GM18502 (cell line): ENCODE measurements at regions not wholly inside any gene's neighbourhood (a gene's known extent, or its start where the extent isn't known, plus 50 kb on each side); places are given as distances from the start of the nearest gene placed in this dataset.
A peak's percentile ranks its signal among the peaks of the same experiment; 100 is the strongest.
"Not testable (repeated sequence)": the region's sequence is repeated elsewhere in the genome, so short reads cannot be mapped to it uniquely, and the experiment has no call there.

ENCODE experiments used
- ATAC-seq: cut with Tn5 transposase; IDR thresholded peaks from one replicate; pipeline ENCODE4 v1.9.1; 2021; ENCODE audit warnings: mild to moderate bottlenecking; ENCODE audit not compliant: unreplicated experiment, poor library complexity

DNA sequence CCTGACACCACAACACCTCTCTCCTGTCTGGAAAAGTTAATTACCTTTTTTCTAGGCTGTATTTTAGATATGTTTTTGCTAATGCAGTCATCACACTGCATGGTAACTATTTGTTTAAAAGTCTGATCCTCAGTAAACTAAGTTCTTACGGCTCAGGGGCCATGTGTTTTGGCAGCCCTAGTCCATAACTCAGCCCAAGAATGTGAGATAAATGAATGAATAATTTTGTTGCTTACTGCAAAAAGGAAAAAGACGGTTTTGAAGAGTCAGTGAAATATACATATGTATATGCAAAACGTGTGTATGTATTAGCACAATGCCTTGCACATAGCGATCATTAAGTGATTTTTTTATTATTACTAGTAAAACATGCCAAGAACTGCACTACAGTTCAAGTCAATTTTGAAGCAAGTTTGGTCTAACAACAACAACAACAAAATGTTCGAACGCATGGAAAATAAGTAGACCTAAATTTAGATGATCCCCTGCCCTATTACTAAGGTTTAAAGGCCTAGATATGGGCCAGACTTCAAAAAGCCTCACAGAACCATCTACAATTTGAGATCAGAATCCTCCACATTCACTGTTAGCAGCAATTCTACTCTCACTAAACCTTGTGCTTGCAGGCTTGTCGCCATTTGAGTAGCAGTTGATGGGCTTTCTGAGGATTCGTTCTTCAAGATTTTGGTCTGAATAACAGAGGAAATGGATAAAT is 140.0 kb downstream of the NDUFA12 start:
- no peak for ATAC-seq

DNA sequence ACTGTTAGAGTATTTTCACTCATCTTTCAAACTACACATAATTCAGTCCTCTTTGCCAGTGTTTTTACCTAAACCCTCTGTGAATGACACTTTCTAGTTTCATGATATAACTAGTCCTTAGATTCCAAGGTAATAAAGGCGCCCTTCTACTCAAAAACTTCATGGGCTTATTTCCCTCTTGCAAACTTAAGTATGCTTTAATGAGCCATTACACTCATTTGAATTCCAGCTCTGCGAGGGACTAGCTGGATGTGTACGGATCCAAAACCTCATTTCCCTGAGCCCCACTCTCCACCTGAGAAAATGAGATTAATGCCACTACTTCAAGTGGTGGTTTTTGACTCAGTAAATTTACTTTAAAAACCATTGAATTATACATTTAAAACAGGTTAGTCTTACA is 141.1 kb downstream of the NDUFA12 start:
- no peak for ATAC-seq

GRCh38 chr12:94856324-94856723 is 147.2 kb downstream of the NDUFA12 start:
- no peak for ATAC-seq

DNA sequence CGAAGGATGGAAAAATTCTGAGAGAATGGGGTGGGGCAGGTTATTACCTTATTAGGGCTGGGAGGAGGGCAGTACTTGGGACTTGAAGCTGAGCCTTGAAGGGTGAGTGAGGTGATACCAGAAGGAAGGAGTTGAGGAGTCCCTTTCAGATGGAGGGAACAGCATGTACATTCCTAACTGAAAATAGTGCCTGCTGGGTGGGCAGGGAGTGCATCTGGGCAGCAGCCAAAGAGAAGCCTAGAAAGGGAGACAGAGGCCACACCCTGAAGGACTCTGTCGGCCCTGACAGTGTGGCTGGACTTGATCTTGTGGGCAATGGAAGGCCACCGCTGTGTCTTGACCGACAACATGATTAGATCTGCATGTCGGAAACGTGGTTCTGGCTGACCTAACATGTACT is 147.6 kb downstream of the NDUFA12 start:
- no peak for ATAC-seq

GRCh38 chr12:94851396-94852028 is 152.0 kb downstream of the NDUFA12 start:
- ATAC-seq: no peak

- no peak for ATAC-seq
Measured at GRCh38 chr12:94849411-94849976, 154.0 kb downstream of the NDUFA12 start.

DNA sequence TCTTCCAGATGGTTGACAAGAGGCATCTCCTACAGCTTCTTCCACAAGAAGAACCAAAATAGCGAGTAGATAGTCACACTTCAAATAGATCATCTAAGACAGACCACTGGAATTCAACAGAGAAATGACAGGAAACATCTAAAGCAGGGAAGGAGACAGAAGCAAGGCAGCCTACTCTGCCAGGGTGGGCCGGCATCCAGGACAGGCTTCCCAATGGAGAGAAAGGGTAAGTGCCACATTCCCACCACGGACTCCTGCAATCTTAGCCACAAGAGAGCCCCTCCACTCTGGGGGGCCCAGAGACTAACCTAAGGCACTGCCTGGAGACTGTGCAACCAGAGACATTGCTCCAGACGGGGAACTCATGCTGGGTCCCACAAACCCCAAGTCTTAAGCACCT is 154.5 kb downstream of the NDUFA12 start:
- no peak for ATAC-seq

DNA sequence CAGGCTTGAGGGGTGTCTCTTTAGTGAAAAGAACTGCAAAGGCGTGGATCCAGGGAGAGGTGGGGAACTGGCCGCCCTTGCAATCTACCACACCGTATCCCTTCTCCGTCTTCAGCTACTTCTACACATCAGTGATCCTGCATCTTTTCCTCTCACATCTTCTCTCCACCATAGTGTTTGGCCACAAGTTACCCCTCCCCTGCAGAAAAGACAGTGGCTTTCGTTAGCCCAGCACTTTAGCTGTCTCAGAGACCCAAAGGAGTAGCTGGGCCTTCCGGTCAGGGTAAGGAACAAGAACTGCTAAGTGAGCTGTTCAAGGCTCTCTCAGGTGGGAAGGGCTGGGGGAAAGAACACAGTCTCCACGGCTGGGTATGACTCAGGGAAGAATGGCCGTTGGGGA is 158.4 kb downstream of the NDUFA12 start:
- no peak for ATAC-seq

DNA sequence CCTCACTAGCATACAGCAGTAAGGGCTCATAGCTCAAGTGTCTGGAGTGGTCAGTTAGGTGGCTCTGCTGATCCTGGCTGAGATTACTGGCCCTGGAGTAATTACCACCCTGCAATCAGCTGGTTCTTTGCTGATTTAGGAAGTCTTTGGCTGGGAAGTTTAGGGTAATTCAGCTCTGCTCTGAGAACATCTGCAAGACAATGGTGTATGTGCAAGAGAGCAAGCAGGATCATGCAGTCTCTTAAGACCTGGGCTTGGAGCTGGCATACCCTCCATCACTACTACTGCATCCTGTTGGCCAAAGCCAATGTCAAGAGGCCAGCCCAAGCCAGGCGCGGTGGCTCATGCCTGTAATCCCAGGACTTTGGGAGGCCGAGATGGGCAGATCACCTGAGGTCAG is 159.0 kb downstream of the NDUFA12 start:
- ATAC-seq: no peak

DNA sequence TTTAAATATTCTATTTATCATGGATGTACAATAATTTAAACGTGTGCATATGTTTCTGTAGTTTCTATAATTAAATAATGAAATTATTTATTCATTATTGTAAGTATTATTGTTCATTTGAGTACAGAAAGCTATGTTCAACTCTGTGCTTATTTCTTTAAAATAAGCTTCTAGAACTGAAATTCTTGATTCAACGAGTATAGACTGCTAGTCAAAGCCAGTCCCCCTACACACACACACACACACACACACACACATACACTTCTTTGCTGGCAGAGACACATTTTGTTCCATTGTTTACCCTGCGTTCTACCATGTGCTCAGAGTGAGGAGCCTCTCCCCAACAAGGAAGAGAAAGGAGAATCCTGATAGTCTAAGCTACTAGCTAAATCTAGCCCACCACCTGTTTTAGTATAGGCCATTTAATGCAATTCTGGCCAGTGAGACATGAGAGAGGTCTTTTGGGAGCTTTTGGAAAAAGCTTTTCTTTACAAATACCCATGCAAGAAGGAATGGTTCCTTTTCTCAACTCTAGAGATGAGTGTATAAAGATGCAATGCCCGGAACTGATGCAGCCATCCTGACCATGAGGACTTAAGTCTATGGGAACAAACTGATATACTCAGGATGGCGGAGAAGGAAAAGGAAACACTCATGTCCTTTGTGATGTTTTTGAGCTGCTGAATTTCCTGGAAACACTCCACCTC is 161.4 kb downstream of the NDUFA12 start:
- ATAC-seq: no peak

DNA sequence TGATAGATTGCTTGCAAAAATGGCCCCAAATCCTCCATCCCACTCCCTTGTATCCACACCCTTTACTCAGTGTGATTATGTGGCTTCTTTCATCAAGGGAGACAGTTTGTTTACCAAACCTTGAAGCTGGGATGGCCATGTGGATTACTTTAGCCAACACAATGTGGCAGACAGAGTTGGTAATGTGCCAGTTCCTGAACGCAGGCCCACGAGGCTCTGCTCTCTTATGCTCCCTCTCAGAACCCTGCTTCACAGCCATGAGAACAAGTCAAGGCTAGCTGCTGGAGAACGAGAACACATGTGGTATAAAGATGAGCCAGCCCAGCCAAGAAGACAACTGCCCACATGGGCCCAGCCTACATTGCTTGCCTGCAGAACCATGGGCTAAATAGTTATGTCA is 162.3 kb downstream of the NDUFA12 start:
- no peak for ATAC-seq

DNA sequence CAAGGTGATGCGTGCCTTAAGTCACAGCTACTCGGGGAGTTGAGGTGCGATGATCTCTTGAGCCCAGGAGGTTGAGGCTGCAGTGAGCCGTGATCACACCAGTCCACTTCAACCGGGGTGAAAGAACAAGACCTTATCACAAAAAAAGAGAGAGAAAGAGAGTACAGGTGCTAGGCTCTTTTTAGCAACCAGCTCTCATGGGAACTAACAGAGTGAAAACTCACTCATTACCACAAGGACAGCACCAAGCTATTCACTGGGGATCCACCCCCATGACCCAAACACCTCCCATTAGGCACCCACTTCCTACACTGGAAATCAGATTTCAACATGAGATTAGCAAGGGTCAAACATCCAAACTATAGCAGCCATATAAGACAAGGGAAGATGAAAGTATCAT is 164.2 kb downstream of the NDUFA12 start:
- ATAC-seq: peak; percentile 84

DNA sequence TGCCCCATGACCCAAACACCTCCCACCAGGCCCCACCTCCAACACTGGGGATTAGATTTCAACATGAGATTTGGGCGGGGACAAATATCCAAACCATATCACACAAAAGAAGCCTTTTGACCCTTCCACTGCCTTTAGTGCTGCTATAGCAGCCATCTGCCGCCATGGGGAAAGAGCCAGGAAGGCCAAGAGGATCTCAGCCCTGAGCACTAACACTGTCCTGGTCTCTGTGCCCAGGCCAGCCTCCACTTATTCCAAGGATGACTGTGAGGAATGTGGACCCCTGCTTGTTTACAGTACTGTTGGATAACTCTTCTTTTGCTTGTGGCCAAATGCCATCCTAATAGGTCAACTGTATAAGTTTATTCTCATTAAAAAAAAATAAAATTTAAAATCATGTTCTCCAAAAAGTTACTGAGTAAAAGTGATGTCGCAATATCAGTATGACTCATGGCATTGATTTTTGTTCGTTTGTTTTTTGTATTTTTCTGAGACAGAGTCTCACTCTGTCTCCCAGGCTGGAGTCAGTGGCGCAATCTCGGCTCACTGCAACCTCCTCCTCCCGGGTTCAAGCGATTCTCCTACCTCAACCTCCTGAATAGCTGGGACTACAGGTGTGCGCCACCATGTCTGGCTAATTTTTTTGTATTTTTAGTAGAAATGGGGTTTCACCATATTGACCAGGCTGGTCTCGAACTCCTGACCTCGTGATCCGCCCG is 166.4 kb downstream of the NDUFA12 start:
- ATAC-seq: not testable (repeated sequence)

GRCh38 chr12:94834036-94834625 is 169.4 kb downstream of the NDUFA12 start:
- no peak for ATAC-seq

GRCh38 chr12:94832780-94833681 is 170.5 kb downstream of the NDUFA12 start:
- ATAC-seq: no peak

- ATAC-seq: no peak
Measured at GRCh38 chr12:94832105-94832504, 171.4 kb downstream of the NDUFA12 start.

DNA sequence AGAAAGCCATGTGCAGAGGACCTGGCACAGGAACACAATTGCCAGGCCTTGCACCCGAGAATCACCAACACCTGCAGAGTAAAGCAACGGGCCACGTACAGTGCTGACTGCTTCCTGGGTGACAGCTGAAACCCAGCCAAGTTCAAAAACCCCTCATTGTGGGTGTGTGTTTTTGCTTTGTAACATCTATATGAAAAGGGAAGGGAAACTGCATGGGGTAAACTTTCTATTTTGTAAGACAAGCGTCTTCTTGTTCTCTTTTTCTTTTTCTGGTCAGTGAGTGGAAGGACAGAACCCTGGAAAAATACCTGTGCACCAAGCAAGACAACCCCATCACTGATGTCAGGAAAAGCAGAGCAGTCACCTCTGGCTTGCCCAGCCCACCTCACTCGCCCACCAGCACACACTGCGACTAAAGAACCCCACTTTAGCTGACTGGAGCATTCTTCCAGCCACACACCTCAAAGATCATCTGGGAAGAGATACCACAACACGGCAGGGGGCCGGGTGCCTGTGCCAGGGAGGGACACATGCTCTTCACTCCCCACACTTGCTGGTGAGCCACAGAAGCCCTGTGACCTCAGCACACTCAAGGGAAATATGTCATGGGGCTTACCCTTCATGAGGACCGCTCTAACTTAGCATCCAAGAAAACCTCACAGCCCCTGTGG is 172.3 kb downstream of the NDUFA12 start:
- peak; percentile 90 for ATAC-seq

GRCh38 chr12:94829552-94829951 is 173.9 kb downstream of the NDUFA12 start:
- no peak for ATAC-seq

- ATAC-seq: no peak
Measured at GRCh38 chr12:94819011-94819410, 168.7 kb upstream of the TMCC3 start.
